Right hindlimb (tissue), 1 donor: ENCODE measurements at regions not wholly inside any gene's neighbourhood (a gene's known extent, or its start where the extent isn't known, plus 50 kb on each side); places are given as distances from the start of the nearest gene placed in this dataset.

Source experiments
- DNase-seq: peaks from one replicate; pipeline ENCODE4 v3.0.0-alpha.2; 2018

DNA sequence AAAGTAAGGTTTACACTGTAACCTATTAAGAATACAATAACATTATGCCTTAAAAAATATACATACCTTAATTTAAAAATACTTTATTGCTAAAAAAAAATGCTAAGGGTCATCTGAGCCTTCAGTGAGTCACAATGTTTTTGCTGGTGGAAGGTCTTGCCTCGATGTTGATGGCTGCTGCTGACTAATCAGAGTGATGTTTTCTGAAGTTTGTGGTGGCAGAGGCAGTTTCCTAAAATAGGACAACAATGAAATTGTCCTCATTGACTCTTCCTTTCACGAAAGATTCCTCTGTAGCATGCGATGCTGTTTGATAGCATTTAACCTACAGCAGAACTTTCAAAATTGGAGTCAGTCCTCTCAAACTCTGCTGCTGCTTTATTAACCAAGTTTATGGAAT, 97.6 kb downstream of the FAT3 start:
- DNase-seq: no peak

GRCh38 chr11:92324890-92325289, 100.3 kb downstream of the FAT3 start:
- DNase-seq: no peak

- no peak for DNase-seq
These were observed 100.8 kb downstream of the FAT3 start for GRCh38 chr11:92325416-92325815.

GRCh38 chr11:92329137-92329536, 104.5 kb downstream of the FAT3 start:
- no peak for DNase-seq

DNA sequence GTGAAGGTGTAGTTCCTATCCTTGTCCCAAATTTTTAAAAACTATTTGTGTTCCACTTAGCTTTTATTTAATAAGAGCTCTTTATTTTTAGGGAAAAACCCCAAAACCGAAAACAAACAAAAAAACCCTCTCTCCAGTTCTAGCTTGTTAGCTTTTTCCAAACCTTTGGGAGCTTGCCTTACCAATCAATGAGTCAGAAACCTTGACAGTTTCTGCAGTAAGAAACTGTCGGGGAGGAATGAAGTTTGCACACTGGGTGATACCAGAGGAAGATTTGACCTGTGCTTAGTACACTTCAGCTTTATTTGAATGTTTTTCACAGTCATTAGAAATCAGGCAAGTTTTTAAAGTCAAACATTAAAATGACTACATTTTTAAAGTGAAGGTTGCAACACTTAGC, 105.0 kb downstream of the FAT3 start:
- no peak for DNase-seq

DNA sequence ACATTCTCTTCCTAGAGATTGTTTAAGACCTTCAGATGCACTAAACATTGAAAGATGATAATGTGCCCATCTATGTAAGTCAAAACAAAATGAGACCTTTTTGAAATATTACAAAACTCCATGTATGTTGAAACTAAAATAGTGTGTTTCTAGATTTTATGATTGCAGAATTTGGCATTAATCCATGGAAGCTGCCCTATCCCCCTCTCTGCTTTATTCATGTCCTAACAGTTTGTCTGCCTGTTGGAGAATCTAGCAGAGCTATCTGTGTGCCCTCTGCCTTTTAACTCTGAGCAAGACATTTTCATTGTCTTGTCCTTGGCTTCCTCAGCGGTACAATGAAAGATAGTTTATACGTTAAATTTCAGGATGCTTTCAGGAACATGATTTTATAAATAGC, 105.5 kb downstream of the FAT3 start:
- no peak for DNase-seq

DNA sequence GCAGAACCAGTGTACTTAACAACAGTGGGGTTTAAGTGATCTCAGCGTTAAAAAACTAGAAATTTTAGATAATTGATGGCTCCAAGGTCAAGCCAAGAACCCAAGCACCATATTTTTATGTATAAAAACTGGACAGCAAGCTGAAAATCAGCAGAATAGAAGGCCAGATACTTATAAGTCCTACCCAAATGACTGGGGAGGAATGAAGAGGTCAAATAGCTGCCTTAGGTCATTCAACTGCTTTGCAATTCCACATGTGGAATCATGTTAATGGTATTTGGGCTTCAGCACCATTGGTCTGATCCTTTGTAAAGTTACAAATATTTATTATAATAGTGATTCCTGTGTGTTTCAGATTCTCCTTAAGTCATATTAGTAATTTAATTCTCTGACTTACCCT, 108.4 kb downstream of the FAT3 start:
- DNase-seq: no peak

DNA sequence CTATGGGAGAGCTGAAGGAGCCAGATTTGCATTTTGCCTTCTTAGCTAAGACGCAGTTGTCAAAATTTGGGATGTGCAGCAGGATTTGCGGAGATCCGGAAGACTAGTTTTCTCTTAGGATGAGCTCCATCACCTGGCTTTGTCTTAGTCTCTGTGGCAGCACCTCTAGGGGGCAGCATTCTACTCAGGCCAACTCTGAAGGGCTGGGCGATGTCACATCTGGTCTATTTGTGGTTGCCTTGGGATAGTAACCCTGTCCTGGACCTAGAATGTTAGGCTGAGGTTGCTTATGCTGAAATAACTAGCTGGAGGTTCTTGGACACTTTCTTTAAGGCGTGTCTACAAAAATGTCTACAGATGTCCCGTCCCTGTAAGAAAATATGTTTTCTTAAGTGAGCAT, 116.2 kb downstream of the FAT3 start:
- DNase-seq: no peak

GRCh38 chr11:92342034-92342720, 117.6 kb downstream of the FAT3 start:
- DNase-seq: no peak

DNA sequence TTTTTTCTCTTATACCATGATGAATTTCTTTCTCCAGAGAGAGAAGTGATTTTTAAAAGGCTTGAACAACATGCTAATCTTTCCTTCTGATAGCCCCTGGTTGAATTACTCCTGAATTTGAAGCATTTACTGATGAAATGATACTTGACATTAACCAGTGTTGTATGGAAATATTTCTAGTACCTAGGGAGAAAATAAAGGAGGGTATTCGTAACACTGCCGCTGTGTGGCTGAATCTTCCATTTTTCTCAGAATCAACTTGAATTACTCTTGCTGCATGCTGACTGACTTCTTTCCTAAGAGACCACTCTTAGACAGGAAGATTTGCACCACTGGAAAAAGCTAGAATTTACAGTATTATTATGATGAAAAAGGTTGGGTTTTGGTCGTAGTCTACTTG, 118.3 kb downstream of the FAT3 start:
- DNase-seq: no peak

GRCh38 chr11:92346220-92346619, 121.6 kb downstream of the FAT3 start:
- no peak for DNase-seq

DNA sequence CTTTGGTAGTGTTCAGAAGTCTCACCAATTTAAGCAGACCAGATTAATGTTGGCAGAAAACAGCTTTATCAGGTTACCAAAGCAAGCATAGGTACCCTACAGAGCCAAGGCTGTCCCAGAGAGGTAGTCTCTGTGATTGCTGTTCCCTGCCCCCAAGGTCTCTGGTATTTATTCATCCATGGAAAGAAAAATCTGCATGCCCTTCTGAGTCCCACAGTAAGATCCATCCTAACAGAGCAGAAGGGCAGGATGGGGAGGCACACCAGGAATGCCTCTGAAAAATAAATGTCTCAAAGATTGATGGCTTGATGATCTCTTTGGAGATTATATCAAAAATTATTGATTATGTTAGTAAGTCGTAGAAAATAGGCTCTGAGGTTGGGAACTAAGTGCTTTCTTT, 122.8 kb downstream of the FAT3 start:
- no peak for DNase-seq

DNA sequence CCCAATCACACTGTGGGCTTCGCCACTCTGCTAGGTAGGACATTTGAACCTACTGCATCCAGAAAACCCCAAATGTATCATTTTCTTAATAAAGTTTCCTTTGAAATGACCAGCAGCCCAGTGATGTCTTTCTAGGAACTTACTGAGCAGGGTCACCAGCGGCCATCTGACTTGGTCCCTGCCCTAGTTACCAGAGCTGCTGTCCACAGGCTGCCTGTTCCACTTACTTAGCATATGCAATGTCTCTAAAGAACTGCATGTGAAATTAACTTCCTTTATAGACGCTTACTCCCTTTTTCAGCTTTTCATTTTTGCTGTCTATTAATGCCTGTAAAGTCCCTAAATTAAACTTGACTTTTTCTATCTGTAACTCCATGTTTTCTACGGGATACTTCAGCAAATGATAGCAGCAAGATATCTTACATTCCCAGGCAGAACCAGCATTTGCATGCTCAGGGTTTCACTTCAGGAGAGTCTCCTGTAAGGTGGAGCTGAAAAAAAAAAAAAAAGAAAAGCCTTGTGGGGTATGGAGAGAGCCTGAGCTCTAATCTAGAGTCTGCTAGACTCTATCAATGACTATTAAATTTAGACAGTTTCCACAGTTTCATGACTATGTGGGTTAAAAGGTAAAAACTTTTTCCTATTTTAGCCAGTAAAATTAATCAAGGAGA, 125.0 kb downstream of the FAT3 start:
- no peak for DNase-seq

DNA sequence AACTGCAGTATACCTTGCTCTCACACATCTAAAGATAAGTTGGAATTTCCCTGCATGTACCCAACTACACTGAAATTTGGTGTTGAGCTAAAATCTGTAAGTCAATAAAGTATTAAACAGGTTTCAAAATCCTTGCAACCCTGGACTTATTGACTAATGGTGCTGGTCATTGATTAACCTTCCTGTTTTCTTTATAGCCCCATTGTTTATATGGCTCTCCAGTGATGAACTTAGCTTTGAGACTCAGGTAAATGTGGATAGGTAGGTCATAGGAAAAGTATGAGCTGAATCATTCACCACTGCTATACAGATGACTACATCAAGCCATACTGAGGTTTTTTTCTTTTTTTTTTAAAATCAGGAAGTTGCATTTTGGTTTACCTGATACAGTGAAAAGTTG, 132.7 kb downstream of the FAT3 start:
- no peak for DNase-seq

DNA sequence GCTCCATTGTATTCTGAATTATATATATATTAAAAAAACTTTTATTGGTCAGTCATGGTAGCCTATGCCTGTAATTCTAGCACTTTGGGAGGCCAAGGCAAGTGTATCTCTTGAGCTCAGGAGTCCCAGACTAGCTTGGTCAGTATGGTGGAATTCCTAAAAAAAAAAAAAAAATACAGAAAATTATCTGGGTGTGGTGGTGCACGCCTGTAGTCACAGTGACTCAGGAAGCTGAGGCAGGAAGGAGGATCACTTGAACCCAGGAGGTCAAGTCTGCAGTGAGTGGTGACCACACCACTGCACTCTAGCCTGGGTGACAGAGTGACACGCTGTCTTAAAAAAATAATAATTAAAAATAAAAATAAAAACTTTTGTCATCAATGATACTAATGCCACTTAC, 133.2 kb downstream of the FAT3 start:
- no peak for DNase-seq

GRCh38 chr11:92361551-92361950, 136.9 kb downstream of the FAT3 start:
- DNase-seq: no peak

DNA sequence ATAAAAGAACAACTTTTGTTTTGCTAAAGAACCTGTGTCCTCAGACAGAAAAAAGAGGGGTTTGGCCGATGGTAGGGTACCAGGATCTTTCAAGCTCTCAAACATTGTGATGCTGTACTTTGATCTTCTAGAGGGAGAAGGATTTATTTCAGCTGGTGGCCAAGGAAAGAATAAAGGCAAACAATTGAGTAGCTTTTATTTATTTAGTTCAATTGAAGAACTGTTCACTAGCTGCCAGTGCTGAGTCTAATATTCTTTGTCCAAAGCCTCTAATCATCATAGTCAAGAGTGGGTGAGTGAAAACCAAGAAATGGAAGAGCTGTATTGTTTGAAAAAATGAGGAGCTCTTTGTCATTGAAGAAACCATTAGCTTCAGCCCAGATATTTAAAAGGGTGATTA, 138.4 kb downstream of the FAT3 start:
- DNase-seq: no peak

GRCh38 chr11:92364177-92364576, 139.6 kb downstream of the FAT3 start:
- no peak for DNase-seq

DNA sequence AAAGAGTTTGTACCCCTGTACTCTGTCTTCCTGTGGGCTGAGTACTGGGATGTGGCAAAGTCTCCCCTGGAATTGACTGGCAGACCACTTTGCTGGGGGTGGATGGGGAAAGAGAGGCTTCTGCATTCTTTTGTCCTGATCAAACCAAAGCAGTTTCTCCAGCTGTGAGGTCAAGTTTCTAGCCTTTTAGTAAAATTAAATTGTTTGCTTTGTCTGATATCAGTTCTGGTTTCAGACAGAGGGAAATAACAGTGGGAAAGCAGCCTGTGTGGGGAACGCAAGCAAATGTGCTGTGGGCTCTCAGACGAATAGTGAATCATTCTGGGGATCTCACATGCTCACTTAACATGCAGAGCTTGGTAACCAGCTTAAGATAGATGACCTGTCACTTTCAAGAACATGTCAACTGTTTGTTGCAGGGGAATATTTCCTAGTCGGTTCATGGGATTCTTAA, 151.6 kb downstream of the FAT3 start:
- no peak for DNase-seq

GRCh38 chr11:92376680-92377079, 152.1 kb downstream of the FAT3 start:
- DNase-seq: no peak

DNA sequence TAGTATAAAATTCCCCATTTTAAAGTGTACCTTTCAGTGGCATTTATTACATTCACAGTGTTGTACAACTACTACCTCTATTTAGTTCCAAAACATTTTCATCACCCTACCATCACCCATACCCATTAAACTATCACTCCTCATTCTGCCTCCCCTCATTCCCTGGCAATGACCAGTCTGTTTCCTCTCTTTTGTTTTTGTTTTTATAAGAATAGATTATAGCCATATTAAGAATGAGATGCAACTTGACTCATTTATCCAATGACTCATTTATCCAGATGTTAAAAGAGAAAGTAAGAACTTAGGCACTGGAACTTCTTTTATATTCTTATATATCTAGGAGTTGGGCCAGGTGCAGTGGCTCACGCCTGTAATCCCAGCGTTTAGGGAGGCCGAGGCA, 156.3 kb downstream of the FAT3 start:
- DNase-seq: no peak

DNA sequence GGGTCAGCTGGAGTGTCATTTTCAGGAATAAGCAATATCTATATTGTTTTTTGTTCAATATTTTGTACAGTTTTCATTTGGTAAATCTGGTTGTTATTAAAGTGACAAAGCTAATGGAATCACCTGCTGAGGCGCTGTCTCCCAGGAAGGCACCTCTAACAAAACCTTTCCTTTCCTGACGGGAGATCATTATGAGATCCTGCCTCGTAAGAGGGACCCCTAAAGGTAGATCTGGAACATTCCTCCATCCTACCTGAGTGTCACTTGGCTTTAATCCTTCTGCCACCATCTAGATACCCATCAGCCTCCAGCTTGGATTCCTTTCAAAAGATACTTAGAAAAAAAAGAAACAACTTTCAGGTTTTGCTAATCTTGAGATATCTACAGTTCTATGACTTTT, 157.7 kb downstream of the FAT3 start:
- DNase-seq: no peak

DNA sequence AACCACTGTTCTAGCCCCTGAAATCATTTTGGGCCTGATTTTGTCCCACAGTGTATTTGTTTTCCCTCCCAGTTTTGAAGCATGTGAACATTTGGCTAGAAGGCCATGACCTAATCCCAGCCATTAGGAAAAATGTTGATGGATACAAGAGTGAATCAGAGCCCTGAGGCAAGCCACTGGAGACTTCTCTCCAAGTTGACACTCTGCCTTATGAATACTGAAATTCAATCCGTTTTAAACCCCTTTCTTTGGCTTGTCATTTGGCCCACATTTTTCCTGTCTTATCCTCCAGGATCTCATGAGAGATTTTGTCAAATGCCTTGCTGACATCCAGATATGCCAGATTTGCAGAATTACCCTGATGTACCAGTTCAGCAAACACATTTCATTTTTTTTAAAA, 158.8 kb downstream of the FAT3 start:
- no peak for DNase-seq

- no peak for DNase-seq
These were observed 159.7 kb downstream of the FAT3 start for GRCh38 chr11:92384358-92384757.

DNA sequence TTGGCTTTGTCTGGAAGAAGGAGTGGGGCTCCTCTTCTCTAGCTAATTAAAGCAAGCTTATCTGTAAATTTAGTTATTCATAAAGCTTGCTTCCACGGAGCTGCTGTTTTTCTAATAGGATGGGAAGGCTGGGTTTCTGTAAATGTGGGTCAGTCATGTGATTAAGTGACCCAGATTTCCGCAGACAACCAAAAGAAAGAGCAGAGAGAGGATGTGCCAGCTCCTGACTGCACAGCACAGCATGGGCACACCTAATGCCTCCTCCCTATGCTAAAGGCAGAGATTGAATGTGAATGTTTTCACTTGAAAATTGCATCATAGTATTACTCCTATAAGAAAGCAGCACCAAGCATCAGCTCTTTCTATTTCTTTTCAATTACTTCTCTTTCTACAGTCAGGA, 160.2 kb downstream of the FAT3 start:
- no peak for DNase-seq
